Type B pancreatic cell (in vitro differentiated cells): ENCODE measurements at regions not wholly inside any gene's neighbourhood (a gene's known extent, or its start where the extent isn't known, plus 50 kb on each side); places are given as distances from the start of the nearest gene placed in this dataset.

Experiments
- DNase-seq: peaks from one replicate; pipeline ENCODE4 v3.0.0; 2021; ENCODE audit warnings: mixed read lengths; ENCODE audit not compliant: unreplicated experiment; ENCODE audit errors: extremely low spot score
- H3K27ac Mint-ChIP-seq: 2 replicates; pipeline ENCODE4 v1.8.0; 2021; ENCODE audit warnings: mild to moderate bottlenecking, mixed read lengths
- H3K27me3 Mint-ChIP-seq: 2 replicates; pipeline ENCODE4 v1.8.0; 2021; ENCODE audit warnings: mixed read lengths
- H3K36me3 Mint-ChIP-seq: 2 replicates; pipeline ENCODE4 v1.8.0; 2021; ENCODE audit warnings: mixed read lengths
- H3K4me1 Mint-ChIP-seq: one replicate; pipeline ENCODE4 v1.8.0; 2021; ENCODE audit warnings: mixed read lengths; ENCODE audit not compliant: unreplicated experiment
- H3K4me3 Mint-ChIP-seq: 2 replicates; pipeline ENCODE4 v1.8.0; 2021; ENCODE audit warnings: mild to moderate bottlenecking, mixed read lengths
- H3K9me3 Mint-ChIP-seq: 2 replicates; pipeline ENCODE4 v1.8.0; 2021; ENCODE audit warnings: mixed read lengths
- CTCF ChIP-seq: fragments of 200-600 bp; sonication (generic); conservative IDR thresholded peaks from 2 replicates; pipeline ENCODE4 v1.5.0; 2021; ENCODE audit warnings: antibody characterized with exemption, mild to moderate bottlenecking

- no peak for TF ChIP-seq CTCF
- Mint-ChIP-seq H3K4me3 (no peak overlapping the region), H3K9me3 (no peaks in the 10 kb centered on the region), H3K36me3 (no peaks in the 10 kb centered on the region), H3K27ac (no peak overlapping the region), H3K4me1 (no peaks in the 10 kb centered on the region), H3K27me3 (no peaks in the 10 kb centered on the region)
- DNase-seq: no peak
Observed at GRCh38 chr1:106080608-106081325, 975.7 kb upstream of the PRMT6 start.

- DNase-seq: no peak
- Mint-ChIP-seq H3K4me3 (no peak overlapping the region), H3K27ac (no peak overlapping the region), H3K4me1 (no peaks in the 10 kb centered on the region), H3K9me3 (no peaks in the 10 kb centered on the region), H3K36me3 (no peaks in the 10 kb centered on the region), H3K27me3 (no peaks in the 10 kb centered on the region)
- TF ChIP-seq CTCF: no peak
Observed at GRCh38 chr1:106111044-106111443, 945.4 kb upstream of the PRMT6 start.

- no peaks in the 10 kb centered on the region for H3K36me3 Mint-ChIP-seq
- no peaks in the 10 kb centered on the region for H3K9me3 Mint-ChIP-seq
- no peak overlapping the region for H3K4me3 Mint-ChIP-seq
- no peaks in the 10 kb centered on the region for H3K27me3 Mint-ChIP-seq
- H3K4me1 Mint-ChIP-seq: no peaks in the 10 kb centered on the region
- H3K27ac Mint-ChIP-seq: no peak overlapping the region
- TF ChIP-seq CTCF: no peak
- no peak for DNase-seq
Observed at GRCh38 chr1:106113851-106114250, 942.6 kb upstream of the PRMT6 start.

- Mint-ChIP-seq H3K27ac (no peak overlapping the region), H3K27me3 (no peaks in the 10 kb centered on the region), H3K4me1 (no peaks in the 10 kb centered on the region), H3K36me3 (no peaks in the 10 kb centered on the region), H3K4me3 (no peak overlapping the region), H3K9me3 (no peaks in the 10 kb centered on the region)
- TF ChIP-seq CTCF: no peak
- DNase-seq: no peak
Observed at GRCh38 chr1:106120789-106121188, 935.7 kb upstream of the PRMT6 start.

GRCh38 chr1:106121728-106122127 lies 934.7 kb upstream of the PRMT6 start:
- no peak overlapping the region for H3K27ac Mint-ChIP-seq
- no peak overlapping the region for H3K4me3 Mint-ChIP-seq
- no peaks in the 10 kb centered on the region for H3K27me3 Mint-ChIP-seq
- H3K36me3 Mint-ChIP-seq: no peaks in the 10 kb centered on the region
- TF ChIP-seq CTCF: no peak
- DNase-seq: no peak
- no peaks in the 10 kb centered on the region for H3K9me3 Mint-ChIP-seq
- H3K4me1 Mint-ChIP-seq: no peaks in the 10 kb centered on the region
